GM10847 (cell line): ENCODE measurements at regions not wholly inside any gene's neighbourhood (a gene's known extent, or its start where the extent isn't known, plus 50 kb on each side); places are given as distances from the start of the nearest gene placed in this dataset.

Experiments used
- POLR2A ChIP-seq: IDR thresholded peaks from 2 replicates; pipeline ENCODE4 v1.6.1; 2011; ENCODE audit not compliant: insufficient read length; ENCODE audit errors: extremely low read depth

DNA sequence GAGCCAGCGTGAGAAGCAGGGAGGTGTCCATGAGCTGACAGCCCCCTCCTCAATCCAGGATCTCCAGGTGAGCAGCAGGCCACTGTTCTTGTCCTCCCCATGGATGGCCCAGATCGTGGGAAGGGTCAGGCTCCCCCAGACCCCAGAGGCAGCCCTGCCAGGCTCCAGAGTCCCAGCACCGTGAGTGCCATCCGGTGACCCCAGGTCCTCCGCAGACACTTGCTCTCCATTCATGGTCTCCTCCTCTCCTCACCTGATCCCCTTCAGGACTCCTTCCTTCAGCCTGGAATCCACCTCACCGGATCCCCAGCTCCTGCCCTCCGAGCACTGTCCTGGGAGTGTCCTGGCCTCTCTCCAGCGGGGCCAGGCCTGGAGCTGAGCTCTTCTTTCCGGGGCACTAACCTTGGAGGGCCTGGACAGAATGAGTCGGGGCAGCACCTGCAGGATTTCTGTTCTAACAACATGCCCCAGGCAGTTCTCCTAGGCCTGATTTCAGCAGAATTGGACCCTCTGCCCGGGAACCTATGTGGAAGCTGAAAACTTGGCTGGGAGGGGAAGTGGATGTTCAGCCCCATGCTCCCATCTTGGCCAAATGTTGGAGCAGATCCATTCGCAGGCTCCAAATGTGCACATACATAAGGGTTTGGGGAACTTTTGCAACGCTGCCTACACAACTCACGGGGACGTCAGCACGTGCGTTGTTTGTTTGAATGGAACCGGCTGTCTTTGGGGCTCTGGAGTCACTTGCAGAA is 341.6 kb upstream of the SFSWAP start:
- no peak for TF ChIP-seq POLR2A

DNA sequence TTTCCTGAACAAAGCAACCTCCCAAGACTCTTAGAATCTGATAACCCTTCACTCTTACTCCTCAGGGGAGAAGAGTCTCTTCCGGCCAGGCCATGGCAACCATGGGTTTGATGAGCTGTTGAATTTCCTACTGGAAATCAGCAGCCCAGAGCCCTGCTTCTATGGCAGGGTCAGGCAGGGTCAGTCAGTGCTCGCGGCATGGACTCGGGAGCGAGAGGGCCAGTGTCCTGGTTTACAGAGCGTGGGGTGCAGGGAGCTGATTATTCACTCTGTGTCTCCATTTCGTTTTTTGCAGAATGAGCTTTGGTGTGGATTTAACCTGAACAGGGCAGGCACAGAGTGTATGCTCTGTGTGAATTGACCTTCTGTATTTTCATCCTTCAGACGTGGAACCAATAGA is 340.6 kb upstream of the SFSWAP start:
- no peak for TF ChIP-seq POLR2A

DNA sequence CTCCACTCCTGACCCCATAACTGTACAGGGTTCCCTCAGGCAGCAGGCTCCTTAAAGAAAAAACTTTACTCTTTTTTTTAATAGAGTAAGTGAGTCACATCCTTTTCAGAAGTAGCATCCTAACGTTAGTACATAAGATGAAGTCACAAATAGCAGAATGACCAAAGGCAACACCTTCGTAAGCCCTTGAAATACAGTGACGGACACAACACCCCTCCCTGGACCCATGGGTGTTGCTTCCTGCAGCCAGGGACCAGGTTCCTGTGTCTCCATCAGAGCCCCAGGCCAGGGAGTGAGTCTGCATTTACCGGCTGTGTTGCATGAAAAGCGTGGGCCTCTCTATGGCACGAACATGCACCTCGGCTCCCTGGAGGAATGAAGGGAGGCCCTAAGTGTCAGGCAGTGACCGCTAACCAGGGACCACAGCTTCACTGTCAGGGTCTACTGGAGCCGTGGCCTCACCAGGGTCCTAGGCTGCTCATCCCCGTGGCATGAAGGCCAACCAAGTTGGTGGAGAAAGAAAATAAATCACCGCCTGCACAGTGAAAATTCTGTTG is 340.0 kb upstream of the SFSWAP start:
- no peak for TF ChIP-seq POLR2A

DNA sequence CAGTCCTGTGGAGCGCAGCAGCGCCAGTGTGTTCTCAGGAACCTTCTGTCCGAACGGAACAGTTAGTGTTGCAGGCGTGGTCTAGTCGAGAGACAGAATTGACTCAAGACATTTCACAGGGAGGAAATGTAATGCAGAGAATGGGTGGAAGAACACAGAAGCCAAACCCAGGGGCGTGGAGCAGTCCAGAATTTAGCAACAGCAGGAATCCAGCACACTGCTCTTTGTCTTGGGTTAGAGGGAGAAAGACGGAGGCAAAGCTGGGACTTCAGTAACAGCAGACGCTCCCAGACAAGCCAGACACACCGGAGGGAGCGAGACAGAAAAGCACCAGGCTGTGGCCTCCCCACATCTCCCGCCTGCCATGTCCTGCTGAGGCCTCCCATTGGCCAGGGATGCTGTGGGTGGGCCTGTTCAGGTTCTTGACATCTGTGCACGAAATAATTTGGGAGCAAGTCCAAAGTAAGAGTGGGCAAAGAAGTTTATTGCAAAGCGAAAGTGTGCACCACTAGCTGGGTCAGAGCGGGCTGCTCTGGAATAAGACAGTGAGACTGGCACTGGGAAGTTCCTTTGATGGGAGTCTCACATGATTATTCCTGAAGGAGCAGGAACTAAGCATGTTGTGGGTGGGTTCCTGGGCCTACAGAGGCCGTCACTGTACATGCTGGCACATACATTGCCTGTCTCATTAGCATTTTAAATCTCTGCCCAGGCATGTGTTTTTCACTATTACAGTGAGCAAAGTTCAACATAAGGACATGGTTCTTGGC is 339.3 kb upstream of the SFSWAP start:
- no peak for TF ChIP-seq POLR2A

DNA sequence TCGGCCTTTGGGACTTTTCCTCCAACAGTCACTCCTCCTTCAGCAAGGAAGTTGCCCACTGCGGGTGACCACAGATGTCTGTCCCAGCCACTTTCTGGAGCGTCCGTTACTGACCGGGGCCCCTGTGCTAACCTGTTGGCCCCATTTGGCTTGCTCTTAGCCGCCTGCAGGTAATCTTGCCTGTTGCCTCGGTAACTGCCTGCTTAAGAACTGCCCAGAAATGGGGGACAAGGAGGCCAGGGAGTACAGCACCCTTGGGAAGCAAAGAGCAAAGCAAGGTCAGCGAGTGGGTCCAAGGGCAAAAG is 338.8 kb upstream of the SFSWAP start:
- TF ChIP-seq POLR2A, result no peak

DNA sequence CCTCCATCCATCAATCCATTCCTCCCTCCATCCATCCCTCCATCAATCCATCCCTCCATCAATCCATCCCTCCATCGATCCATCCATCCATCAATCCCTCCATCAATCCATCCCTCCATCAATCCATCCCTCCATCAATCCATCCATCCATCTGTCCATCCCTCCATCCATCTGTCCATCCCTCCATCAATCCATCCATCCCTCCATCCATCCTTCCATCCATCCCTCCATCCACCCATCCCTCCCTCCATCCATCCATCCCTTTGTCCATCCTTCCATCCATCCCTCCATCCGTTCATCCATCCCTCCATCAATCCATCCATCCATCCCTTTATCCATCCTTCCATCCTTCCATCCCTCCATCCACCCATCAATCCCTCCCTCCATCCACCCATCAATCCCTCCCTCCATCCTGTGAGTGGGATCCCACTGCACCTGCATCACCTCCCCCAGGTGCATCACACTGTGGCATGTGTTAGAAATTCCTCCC is 338.1 kb upstream of the SFSWAP start:
- no peak for TF ChIP-seq POLR2A

DNA sequence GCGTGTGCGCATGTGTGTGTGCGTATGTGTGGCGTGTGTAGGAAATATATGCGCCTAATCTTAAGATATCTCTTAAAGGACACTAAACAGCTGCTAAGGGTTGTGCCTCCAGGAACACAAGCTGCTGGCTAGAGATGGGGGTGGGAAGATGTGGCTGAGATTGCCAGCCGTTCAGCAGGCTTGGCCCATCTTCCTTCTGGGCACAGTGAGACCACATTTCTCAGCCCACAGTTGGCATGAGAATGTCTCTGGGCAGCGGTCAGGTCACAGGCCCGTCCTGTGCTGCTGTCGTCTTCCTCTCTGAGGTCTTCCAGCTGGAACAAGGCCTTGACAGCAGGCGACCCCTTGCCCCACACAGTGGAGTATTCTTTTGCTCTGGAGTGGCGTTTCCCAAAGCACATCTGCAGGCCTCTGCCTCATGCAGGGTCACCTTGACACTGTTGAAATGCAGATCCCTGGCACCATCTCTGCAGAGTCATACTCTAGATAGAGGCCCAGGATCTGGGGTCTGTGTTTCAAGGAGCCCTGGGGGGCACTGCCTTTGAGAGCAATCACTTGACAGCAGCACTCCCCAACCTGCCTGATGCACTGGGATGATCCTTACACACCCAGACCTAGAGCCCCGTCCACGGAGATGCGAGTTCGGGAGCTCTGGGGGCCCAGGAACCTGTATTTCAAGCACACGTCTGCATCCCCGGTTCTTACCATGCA is 335.5 kb upstream of the SFSWAP start:
- no peak for TF ChIP-seq POLR2A

DNA sequence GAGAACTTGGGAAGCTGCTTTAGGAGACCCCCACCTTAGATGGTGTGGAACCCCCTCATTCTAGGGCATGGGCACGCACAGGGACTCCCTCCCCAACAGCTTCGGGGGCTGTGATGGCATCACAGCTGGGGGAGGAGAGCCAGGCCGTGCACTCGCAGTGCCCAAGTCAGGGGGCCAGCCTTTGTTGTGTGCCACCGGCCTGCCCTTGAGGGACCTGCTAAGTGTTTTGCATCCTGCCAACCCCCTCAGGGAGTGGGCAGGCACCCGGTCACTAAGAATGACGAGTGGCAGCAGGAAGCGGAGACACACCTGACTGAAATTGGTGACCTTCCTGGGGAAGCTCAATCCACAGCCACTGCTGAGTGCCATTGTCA is 334.9 kb upstream of the SFSWAP start:
- no peak for TF ChIP-seq POLR2A

DNA sequence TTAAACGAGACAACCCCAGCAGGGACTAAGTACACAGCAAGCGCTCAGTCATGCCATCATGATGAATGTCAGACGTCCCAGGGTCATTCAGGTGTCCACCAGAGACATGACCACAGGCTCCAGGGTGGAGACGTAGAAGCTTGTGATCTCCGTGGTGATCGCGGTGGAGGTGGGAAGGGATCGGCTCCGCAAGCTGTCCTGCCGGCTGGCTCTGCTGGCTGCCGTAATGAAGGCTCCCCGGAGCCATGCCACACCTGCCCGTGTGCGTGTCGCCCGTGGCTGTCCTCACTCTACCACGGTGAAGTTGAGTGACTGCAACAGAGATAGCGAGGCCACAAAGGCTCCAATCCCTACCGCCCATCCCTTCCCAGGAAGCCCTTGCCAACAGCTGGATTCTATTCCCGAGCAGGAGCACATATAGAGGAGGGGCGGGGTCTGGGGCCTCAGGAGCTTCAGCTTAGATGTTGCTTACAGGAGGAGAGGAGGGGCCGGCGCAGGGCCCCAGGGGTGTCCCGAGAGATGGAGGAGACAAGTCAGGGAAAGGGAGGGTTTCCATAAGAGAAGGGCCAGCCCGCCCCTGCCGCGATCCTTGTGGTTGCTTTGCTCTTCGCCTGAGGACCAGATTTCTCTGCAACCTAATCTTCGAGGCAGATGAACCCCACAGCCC is 332.6 kb upstream of the SFSWAP start:
- no peak for TF ChIP-seq POLR2A

DNA sequence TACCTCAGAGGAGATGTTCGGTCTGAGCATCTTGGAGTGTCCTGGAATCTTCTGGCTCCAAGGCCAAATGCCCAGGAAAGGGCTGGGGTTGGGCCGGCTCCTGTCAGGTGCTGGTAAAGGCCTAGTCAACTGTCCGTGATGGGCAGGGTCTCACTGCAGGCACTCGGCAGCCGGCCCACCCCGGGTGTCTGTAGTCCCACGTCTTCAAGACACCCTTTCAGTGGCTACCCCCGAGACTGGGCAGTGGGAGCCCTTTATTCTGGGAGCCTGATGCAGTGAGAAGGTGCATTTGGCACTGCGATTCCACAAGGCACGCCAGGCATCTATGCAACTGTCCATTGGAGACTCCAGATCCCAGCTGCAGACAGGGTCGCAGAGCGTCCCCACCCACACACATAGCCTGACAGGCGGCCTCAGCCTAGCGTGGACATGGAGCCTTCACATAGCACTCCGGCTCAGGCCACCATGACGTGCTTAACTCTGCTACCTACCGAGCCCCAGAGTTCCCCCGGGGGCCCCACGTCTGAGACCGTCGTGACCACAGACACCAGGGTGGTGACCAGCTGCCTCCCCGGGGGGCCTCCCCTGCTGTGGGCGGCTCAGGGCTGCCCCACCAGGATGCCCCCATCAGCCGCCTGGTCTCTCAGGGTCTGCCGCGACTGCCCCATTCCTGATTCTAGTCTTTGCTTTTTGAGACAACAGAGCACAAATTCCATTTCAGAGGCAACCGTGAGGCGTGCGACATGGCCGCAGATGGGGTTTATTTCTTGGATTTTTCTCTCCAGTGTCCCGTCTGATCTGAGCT is 331.8 kb upstream of the SFSWAP start:
- TF ChIP-seq POLR2A, result no peak

DNA sequence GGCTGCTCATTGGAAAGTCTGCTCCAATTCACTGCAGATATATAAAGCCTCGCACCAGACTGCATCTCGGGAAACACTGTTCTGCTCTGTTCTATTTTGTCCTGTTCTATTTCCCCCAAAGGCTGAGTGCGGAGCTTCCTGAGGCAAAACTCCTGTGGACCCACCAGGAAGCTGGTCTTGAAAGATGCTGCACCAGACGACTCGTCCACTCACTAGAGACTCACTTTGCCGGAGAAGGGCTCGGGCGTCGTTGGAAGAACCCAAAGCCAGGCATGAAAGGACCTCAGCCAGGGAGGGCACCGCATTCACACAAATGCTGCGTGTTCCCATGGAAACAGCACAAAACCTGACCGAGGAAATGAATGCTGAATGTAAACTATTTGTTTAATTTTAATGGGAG is 331.2 kb upstream of the SFSWAP start:
- no peak for TF ChIP-seq POLR2A

DNA sequence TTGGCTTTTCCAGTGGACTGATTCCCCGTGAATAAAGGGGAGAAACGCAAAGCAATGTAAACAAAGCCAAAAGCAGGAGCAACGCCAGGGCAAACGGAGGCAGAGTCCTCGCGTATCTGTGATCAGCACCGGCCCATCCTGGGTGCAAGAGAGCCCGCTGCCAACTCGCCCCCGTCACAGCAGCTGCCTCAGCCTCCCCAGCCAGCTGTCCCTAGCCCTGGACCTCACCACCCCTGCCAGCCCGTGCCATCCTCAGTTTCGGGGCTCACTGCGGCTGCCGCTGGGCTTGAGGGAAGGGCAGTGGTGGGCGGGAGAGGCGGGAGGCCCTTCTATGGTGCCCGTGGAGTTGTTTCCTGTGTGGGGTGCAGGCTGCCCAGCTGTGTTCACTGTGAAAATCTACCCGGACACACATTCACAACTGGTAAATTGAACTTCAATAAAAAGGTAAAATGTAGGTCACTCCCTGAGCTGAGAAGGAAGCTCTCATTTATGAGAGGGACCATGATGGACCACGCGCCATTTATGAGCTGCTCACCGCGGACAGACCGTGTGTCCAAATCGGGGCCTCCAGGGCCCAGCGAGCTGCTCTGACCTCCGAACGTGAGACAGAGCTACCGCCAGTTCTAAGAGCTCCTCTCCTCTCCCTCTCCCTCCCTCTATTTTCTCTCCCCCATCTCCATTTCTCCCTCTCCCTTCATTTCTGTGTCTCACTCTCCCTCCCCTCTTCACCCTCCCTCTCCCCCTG is 330.5 kb upstream of the SFSWAP start:
- no peak for TF ChIP-seq POLR2A

DNA sequence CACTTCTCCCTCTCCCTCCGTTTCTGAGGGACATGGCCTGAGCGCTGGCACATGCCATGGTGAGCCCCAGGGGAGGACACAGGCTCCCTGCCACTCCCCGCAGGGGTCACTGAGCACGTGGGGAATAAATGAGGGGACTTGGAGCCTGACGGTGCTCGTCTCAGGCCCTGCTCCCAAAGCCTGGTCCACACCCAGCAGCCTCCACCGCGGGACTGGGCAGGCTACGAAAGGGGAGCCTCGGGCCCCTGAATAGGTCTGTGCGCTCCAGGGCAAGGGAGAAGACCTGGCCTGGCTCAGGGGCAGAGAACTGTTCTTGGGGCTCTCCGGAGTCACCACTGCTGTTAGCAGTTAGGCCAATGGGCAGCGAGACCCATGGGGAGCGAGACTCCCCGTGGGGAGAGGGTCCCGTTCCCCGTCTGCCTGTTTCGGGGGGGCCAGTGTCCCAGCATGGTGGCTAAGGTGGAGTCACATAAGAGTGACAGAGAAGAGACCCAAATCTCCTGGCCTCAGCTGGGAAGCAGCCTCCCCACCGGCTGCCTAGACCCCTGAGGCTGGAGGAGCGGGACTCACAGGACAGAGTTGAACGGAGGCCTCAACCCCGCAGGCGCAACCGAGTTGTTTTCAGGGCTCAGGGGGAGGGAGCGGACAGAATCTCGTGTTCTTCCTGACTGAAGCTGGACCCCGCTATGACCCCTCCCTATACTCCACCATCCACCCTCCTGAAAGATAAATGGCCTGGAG is 329.8 kb upstream of the SFSWAP start:
- TF ChIP-seq POLR2A, result no peak

DNA sequence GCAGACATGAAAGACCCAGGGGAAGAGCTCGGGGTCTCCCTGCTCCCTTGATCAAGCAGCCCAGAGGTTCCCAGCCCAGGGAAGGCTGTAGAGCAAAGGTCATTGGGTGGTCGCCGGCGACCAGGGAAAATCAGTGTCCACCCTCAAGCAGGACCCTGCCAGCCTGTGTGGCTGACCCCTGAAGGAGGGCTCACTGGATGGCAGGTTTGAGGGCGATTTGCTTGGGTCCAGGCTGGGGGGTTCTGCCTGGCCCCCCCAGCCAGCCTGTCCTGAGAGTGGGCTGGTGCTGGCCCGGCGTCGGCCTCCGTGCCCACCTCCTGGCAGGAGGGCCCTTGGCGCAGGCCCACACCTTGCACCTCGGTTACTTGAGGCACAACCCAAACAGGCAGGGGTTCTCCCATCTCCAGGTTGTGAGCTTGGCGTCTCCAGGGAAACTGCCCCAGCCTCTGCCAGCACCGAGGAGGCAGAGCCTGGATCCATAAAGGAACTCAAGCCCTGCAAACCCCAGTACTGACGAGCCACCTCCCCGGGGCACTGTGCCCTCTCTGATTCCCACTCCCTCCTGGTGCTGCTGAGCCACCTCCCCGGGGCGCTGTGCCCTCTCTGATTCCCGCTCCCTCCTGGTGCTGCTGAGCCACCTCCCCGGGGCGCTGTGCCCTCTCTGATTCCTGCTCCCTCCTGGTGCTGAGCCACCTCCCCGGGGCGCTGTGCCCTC is 329.0 kb upstream of the SFSWAP start:
- no peak for TF ChIP-seq POLR2A
